ENCODE measurements at regions not wholly inside any gene's neighbourhood (a gene's known extent, or its start where the extent isn't known, plus 50 kb on each side); places are given as distances from the start of the nearest gene placed in this dataset.
A peak's percentile ranks its signal among the peaks of the same experiment; 100 is the strongest.

- no peak overlapping the region for H3K4me3 ChIP-seq (replicated peaks in 1 of 2; ENCODE audit: low read depth in 2 of 2, low read length in 2 of 2)
- no peak for DNase-seq (ENCODE audit: low read depth in 2 of 2)
- no peak for TF ChIP-seq CTCF (IDR thresholded peaks at IDR 0.05; ENCODE audit: low read depth, low read length)
Observed at GRCh38 chr7:41470081-41470480, 232.8 kb downstream of the INHBA start.

DNA sequence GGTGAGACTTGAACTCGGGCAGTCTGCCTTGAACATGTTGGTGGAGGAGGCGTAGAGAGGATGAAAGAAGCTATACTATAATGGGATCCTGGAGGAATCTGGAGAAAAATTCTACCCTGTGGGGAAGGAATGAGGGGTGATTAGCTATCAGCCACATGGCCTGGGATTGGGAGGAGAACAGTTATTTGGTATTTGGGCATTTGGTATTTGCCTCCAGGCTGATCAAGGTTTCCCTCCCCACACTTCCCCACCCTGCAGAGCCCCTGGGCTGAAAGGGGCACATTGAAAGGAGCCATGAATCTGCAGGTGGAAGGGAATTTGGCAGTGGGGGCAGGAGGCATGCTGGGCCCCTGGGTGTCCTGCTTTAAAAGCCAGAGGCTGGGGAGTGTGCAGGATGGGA lies 235.3 kb downstream of the INHBA start:
- no peak for TF ChIP-seq CTCF (IDR thresholded peaks at IDR 0.05; ENCODE audit: low read depth, low read length)
- DNase-seq (ENCODE audit: low read depth in 2 of 2), result no peak
- no peak overlapping the region for H3K4me3 ChIP-seq (replicated peaks in 1 of 2; ENCODE audit: low read depth in 2 of 2, low read length in 2 of 2)

- DNase-seq (ENCODE audit: low read depth in 2 of 2), result no peak
- H3K4me3 ChIP-seq (replicated peaks in 1 of 2; ENCODE audit: low read depth in 2 of 2, low read length in 2 of 2), result no peak overlapping the region
- TF ChIP-seq CTCF (IDR thresholded peaks at IDR 0.05; ENCODE audit: low read depth, low read length), result no peak
Observed at GRCh38 chr7:41466760-41467384, 236.0 kb downstream of the INHBA start.

GRCh38 chr7:41465571-41465970 lies 237.3 kb downstream of the INHBA start:
- no peak for TF ChIP-seq CTCF (IDR thresholded peaks at IDR 0.05; ENCODE audit: low read depth, low read length)
- no peak for DNase-seq (ENCODE audit: low read depth in 2 of 2)
- no peak overlapping the region for H3K4me3 ChIP-seq (replicated peaks in 1 of 2; ENCODE audit: low read depth in 2 of 2, low read length in 2 of 2)

DNA sequence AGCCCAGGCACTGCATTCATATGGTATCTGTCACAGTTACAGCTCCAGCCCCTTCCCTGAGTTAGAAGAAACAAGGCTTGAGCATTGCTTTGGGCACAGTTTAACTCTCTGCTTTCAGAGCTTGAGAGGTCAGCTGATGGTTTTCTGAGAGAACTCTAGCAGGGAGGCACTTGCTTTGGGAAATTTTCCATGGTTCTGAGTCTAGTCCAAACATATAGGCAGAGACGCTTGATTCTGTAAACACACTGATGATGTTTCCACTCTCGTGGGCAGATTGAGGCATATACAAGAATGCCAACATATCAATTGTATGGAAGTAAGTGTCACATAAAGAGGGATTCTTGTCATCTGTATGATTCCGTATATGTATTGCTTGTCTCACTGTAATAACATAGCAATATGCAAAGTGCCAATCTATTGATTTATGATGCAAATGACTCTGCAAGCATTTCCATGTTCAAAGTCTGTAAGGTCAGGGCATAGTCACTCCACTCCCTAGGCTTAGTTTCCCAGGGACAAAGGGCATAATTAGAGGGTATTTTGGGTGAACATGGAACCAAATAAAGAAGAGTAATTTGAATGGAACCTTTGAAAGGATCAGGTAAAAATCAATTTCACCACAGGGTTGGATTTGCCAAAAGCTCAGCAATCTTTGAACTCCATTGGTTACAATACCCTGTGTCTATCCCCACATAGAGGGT lies 239.0 kb downstream of the INHBA start:
- TF ChIP-seq CTCF (IDR thresholded peaks at IDR 0.05; ENCODE audit: low read depth, low read length), result no peak
- no peak for DNase-seq (ENCODE audit: low read depth in 2 of 2)
- no peak overlapping the region for H3K4me3 ChIP-seq (replicated peaks in 1 of 2; ENCODE audit: low read depth in 2 of 2, low read length in 2 of 2)

DNA sequence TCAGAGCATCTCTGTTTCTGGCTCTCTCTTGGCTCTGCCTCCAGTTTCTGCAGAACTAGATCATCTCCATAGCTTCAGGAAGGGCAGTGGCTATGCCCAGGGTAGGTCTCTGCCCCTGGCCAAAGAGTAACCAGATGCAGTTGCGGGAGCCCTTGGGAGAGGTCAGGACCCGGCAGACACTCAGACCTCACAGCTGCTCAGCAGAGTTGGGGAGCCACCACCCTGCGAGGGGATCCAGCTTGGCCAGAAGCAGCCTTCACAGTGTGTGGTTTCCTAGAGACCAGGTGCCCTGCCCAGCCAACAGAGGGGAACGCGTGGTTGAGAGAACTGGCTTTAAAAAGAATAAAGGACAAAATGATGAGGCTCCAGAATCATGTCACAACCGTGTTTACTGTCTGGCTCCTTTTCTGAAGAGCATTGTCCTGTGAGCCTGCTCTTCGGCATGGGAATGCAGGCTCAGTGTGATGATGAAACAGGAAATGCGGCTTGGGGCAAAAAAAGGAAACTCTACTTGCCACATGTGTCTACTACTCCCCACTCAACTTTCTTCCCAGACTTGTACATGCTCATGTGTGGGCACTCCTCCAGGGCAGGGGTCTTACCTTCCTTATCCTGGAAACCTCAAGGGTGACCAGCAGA lies 243.1 kb downstream of the INHBA start:
- no peak for TF ChIP-seq CTCF (IDR thresholded peaks at IDR 0.05; ENCODE audit: low read depth, low read length)
- H3K4me3 ChIP-seq (replicated peaks in 1 of 2; ENCODE audit: low read depth in 2 of 2, low read length in 2 of 2), result no peak overlapping the region
- peak in 1 of 2 donors; percentile 28 for DNase-seq (ENCODE audit: low read depth in 2 of 2)

Measured in cardiac fibroblast (primary cell).